Breast epithelium (tissue), 3 donors: ENCODE measurements at regions not wholly inside any gene's neighbourhood (a gene's known extent, or its start where the extent isn't known, plus 50 kb on each side); places are given as distances from the start of the nearest gene placed in this dataset.

Experiments
- CTCF ChIP-seq, 3 donors: fragments of 450-650 bp; IDR thresholded peaks; one replicate each; pipeline ENCODE4 v1.5.1; 2016 to 2017; ENCODE audit warnings: antibody characterized with exemption in 3 of 3, mild to moderate bottlenecking in 3 of 3, moderate library complexity in 3 of 3
- POLR2A ChIP-seq: fragments of 450-650 bp; IDR thresholded peaks from one replicate; pipeline ENCODE4 v1.6.1; 2016; ENCODE audit warnings: antibody characterized with exemption, mild to moderate bottlenecking, moderate library complexity
- POLR2AphosphoS5 ChIP-seq, 3 donors: sonication (generic); formaldehyde crosslinking; IDR thresholded peaks; one replicate each; pipeline ENCODE4 v1.6.1; 2017; ENCODE audit warnings: antibody characterized with exemption in 3 of 3

GRCh38 chr12:68447797-68448260 is 115.7 kb upstream of the MDM1 start:
- TF ChIP-seq POLR2A = no peak
- no peak for TF ChIP-seq CTCF (IDR thresholded peaks at IDR 0.05)
- TF ChIP-seq POLR2AphosphoS5 (IDR thresholded peaks at IDR 0.05) = no peak
